Ovary (tissue), 3 donors: ENCODE measurements at regions not wholly inside any gene's neighbourhood (a gene's known extent, or its start where the extent isn't known, plus 50 kb on each side); places are given as distances from the start of the nearest gene placed in this dataset.

Experiments used
- POLR2A ChIP-seq: fragments of 450-650 bp; IDR thresholded peaks from one replicate; pipeline ENCODE4 v1.6.1; 2017; ENCODE audit warnings: antibody characterized with exemption, mild to moderate bottlenecking, moderate library complexity
- TF ChIP-seq, protein P1 (sequence below), 3 donors: fragments of 450-650 bp in 2 of 3; fragments of 200-600 bp in 1 of 3; IDR thresholded peaks; one replicate each; pipeline versions ENCODE4 v1.5.1 to v1.8.0; 2016 to 2022; ENCODE audit warnings: antibody characterized with exemption in 3 of 3, mild to moderate bottlenecking in 1 of 3
- donor health status: DM: no; HTN: no; CAD: no.

- TF ChIP-seq, protein P1, sequence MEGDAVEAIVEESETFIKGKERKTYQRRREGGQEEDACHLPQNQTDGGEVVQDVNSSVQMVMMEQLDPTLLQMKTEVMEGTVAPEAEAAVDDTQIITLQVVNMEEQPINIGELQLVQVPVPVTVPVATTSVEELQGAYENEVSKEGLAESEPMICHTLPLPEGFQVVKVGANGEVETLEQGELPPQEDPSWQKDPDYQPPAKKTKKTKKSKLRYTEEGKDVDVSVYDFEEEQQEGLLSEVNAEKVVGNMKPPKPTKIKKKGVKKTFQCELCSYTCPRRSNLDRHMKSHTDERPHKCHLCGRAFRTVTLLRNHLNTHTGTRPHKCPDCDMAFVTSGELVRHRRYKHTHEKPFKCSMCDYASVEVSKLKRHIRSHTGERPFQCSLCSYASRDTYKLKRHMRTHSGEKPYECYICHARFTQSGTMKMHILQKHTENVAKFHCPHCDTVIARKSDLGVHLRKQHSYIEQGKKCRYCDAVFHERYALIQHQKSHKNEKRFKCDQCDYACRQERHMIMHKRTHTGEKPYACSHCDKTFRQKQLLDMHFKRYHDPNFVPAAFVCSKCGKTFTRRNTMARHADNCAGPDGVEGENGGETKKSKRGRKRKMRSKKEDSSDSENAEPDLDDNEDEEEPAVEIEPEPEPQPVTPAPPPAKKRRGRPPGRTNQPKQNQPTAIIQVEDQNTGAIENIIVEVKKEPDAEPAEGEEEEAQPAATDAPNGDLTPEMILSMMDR (IDR thresholded peaks at IDR 0.05) = no peak
- TF ChIP-seq POLR2A = no peak
These were observed 72.9 kb upstream of the SCG2 start for GRCh38 chr2:223674998-223675609.
